Middle frontal gyrus (tissue), 1 donor: ENCODE measurements at regions not wholly inside any gene's neighbourhood (a gene's known extent, or its start where the extent isn't known, plus 50 kb on each side); places are given as distances from the start of the nearest gene placed in this dataset.

Source experiments
- DNase-seq: peaks from one replicate; pipeline ENCODE4 v3.0.0-alpha.2; 2015; ENCODE audit warnings: low spot score; ENCODE audit errors: extremely low spot score

GRCh38 chr10:90975096-90975495 is 54.2 kb upstream of the ANKRD1 start:
- no peak for DNase-seq

- no peak for DNase-seq
These were observed 56.4 kb upstream of the ANKRD1 start for GRCh38 chr10:90977162-90977854.

- DNase-seq: no peak
These were observed 57.1 kb upstream of the ANKRD1 start for GRCh38 chr10:90977855-90978486.

- DNase-seq: no peak
These were observed 61.6 kb upstream of the ANKRD1 start for GRCh38 chr10:90982406-90983008.

GRCh38 chr10:90983914-90984549 is 63.1 kb upstream of the ANKRD1 start:
- DNase-seq: no peak

- no peak for DNase-seq
These were observed 64.0 kb upstream of the ANKRD1 start for GRCh38 chr10:90984898-90985297.

- DNase-seq: no peak
These were observed 64.5 kb upstream of the ANKRD1 start for GRCh38 chr10:90985321-90985933.

- DNase-seq: no peak
These were observed 65.4 kb upstream of the ANKRD1 start for GRCh38 chr10:90986136-90986760.

GRCh38 chr10:90986870-90987269 is 66.0 kb upstream of the ANKRD1 start:
- DNase-seq: no peak

GRCh38 chr10:90987383-90987782 is 66.5 kb upstream of the ANKRD1 start:
- no peak for DNase-seq

GRCh38 chr10:90988024-90988423 is 67.1 kb upstream of the ANKRD1 start:
- DNase-seq: no peak

GRCh38 chr10:90988802-90989201 is 67.9 kb upstream of the ANKRD1 start:
- no peak for DNase-seq

GRCh38 chr10:90989378-90989777 is 68.5 kb upstream of the ANKRD1 start:
- no peak for DNase-seq

GRCh38 chr10:90992462-90992861 is 71.6 kb upstream of the ANKRD1 start:
- no peak for DNase-seq

- DNase-seq: no peak
These were observed 72.5 kb upstream of the ANKRD1 start for GRCh38 chr10:90993340-90993739.

GRCh38 chr10:90997670-90998069 is 76.8 kb upstream of the ANKRD1 start:
- no peak for DNase-seq

- no peak for DNase-seq
These were observed 78.0 kb upstream of the ANKRD1 start for GRCh38 chr10:90998733-90999511.

GRCh38 chr10:90999512-91000172 is 78.8 kb upstream of the ANKRD1 start:
- DNase-seq: no peak

GRCh38 chr10:91000470-91000869 is 79.6 kb upstream of the ANKRD1 start:
- DNase-seq: no peak

- no peak for DNase-seq
These were observed 80.1 kb upstream of the ANKRD1 start for GRCh38 chr10:91000985-91001384.
